Lower lobe of right lung (tissue), 2 donors: ENCODE measurements at regions not wholly inside any gene's neighbourhood (a gene's known extent, or its start where the extent isn't known, plus 50 kb on each side); places are given as distances from the start of the nearest gene placed in this dataset.

Experiments used
- ATAC-seq, 2 donors: fragments of 200-7000 bp; cut with Tn5 transposase; one replicate each; pipeline ENCODE4 v1.9.1; 2020 to 2022; ENCODE audit warnings: mild to moderate bottlenecking in 2 of 2, moderate library complexity in 2 of 2
- DNase-seq: peaks from one replicate; pipeline ENCODE4 v3.0.0-alpha.2; 2020
- H3K27ac ChIP-seq: fragments of 200-600 bp; one replicate; pipeline ENCODE4 v1.8.0; 2022
- H3K27me3 ChIP-seq: fragments of 200-600 bp; one replicate; pipeline ENCODE4 v1.8.0; 2022; ENCODE audit warnings: low read depth
- H3K36me3 ChIP-seq: fragments of 200-600 bp; one replicate; pipeline ENCODE4 v1.8.0; 2022; ENCODE audit warnings: mild to moderate bottlenecking
- H3K4me1 ChIP-seq: fragments of 200-600 bp; one replicate; pipeline ENCODE4 v1.8.0; 2022
- H3K4me3 ChIP-seq: fragments of 200-600 bp; one replicate; pipeline ENCODE4 v1.8.0; 2022; ENCODE audit warnings: mild to moderate bottlenecking
- H3K9me3 ChIP-seq: fragments of 200-600 bp; one replicate; pipeline ENCODE4 v1.8.0; 2022
- CTCF ChIP-seq: fragments of 200-600 bp; IDR thresholded peaks from one replicate; pipeline ENCODE4 v1.8.0; 2022; ENCODE audit warnings: antibody characterized with exemption, mild to moderate bottlenecking
- intact Hi-C: fragments of 100-400 bp; cut with DNase I; formaldehyde crosslinking; loops from one replicate; pipeline ENCODE4 v1.11.0; 2022
- donor health status: DM: no; HTN: yes; CAD: no; lungs with severe emphysema.

GRCh38 chrX:68994891-68995255 lies 166.1 kb downstream of the EFNB1 start:
- no peaks in the 10 kb centered on the region for H3K27me3 ChIP-seq
- no peak overlapping the region for H3K27ac ChIP-seq
- DNase-seq (no peak), ATAC-seq (no peak)
- H3K9me3 ChIP-seq = no peaks in the 10 kb centered on the region
- intact Hi-C loops = no loop called here
- no peaks in the 10 kb centered on the region for H3K36me3 ChIP-seq
- TF ChIP-seq CTCF = no peak
- H3K4me3 ChIP-seq = no peak overlapping the region
- peaks cover 18% of the 10 kb centered on the region for H3K4me1 ChIP-seq

- H3K4me1 ChIP-seq = peaks cover 19% of the 10 kb centered on the region
- no peaks in the 10 kb centered on the region for H3K27me3 ChIP-seq
- no peaks in the 10 kb centered on the region for H3K36me3 ChIP-seq
- no peaks in the 10 kb centered on the region for H3K9me3 ChIP-seq
- H3K4me3 ChIP-seq = no peak overlapping the region
- DNase-seq (no peak), ATAC-seq (peak; percentile 28 to 66)
- H3K27ac ChIP-seq = no peak overlapping the region
- no peak for TF ChIP-seq CTCF
- intact Hi-C loops = no loop called here
Measured at GRCh38 chrX:68994135-68994890, 165.5 kb downstream of the EFNB1 start.

- Histone ChIP-seq H3K9me3 (no peaks in the 10 kb centered on the region), H3K27me3 (no peaks in the 10 kb centered on the region), H3K27ac (no peak overlapping the region), H3K4me3 (no peak overlapping the region), H3K4me1 (peaks cover 19% of the 10 kb centered on the region), H3K36me3 (no peaks in the 10 kb centered on the region)
- intact Hi-C loops = no loop called here
- DNase-seq (no peak), ATAC-seq (no peak)
- no peak for TF ChIP-seq CTCF
Measured at GRCh38 chrX:68992821-68993397, 164.1 kb downstream of the EFNB1 start.

GRCh38 chrX:68991691-68992345 lies 163.0 kb downstream of the EFNB1 start:
- DNase-seq (no peak), ATAC-seq (no peak)
- intact Hi-C loops = no loop called here
- TF ChIP-seq CTCF = no peak
- Histone ChIP-seq H3K4me1 (peaks cover 19% of the 10 kb centered on the region), H3K27ac (no peak overlapping the region), H3K27me3 (no peaks in the 10 kb centered on the region), H3K4me3 (no peak overlapping the region), H3K36me3 (no peaks in the 10 kb centered on the region), H3K9me3 (no peaks in the 10 kb centered on the region)

- ATAC-seq (no peak), DNase-seq (no peak)
- no peaks in the 10 kb centered on the region for H3K27me3 ChIP-seq
- H3K4me1 ChIP-seq = peaks cover 15% of the 10 kb centered on the region
- no peaks in the 10 kb centered on the region for H3K9me3 ChIP-seq
- H3K4me3 ChIP-seq = no peak overlapping the region
- no peak overlapping the region for H3K27ac ChIP-seq
- H3K36me3 ChIP-seq = no peaks in the 10 kb centered on the region
- TF ChIP-seq CTCF = no peak
- intact Hi-C loops = no loop called here
Measured at GRCh38 chrX:68990948-68991347, 162.1 kb downstream of the EFNB1 start.
